IPS-18a (cell line): ENCODE measurements at regions not wholly inside any gene's neighbourhood (a gene's known extent, or its start where the extent isn't known, plus 50 kb on each side); places are given as distances from the start of the nearest gene placed in this dataset.
"Not testable (repeated sequence)": the region's sequence is repeated elsewhere in the genome, so short reads cannot be mapped to it uniquely, and the experiment has no call there.

Experiments
- H3K27ac ChIP-seq: one replicate; pipeline ENCODE4 v1.5.1; 2013; ENCODE audit warnings: low read length
- H3K27me3 ChIP-seq: one replicate; pipeline ENCODE4 v1.6.1; 2013; ENCODE audit warnings: mild to moderate bottlenecking, low read length; ENCODE audit not compliant: control insufficient read depth, insufficient read depth
- H3K36me3 ChIP-seq: one replicate; pipeline ENCODE4 v1.6.1; 2013; ENCODE audit warnings: low read depth, low read length; ENCODE audit not compliant: control insufficient read depth
- H3K4me1 ChIP-seq: one replicate; pipeline ENCODE4 v1.6.1; 2013; ENCODE audit warnings: low read depth, low read length; ENCODE audit not compliant: control insufficient read depth
- H3K4me3 ChIP-seq: one replicate; pipeline ENCODE4 v1.5.1; 2013; ENCODE audit warnings: low read length
- H3K9ac ChIP-seq: one replicate; pipeline ENCODE4 v1.6.1; 2013; ENCODE audit warnings: mild to moderate bottlenecking, low read length, moderate library complexity
- H3K9me3 ChIP-seq: one replicate; pipeline ENCODE4 v1.6.1; 2013; ENCODE audit warnings: low read depth, low read length; ENCODE audit not compliant: control insufficient read depth

DNA sequence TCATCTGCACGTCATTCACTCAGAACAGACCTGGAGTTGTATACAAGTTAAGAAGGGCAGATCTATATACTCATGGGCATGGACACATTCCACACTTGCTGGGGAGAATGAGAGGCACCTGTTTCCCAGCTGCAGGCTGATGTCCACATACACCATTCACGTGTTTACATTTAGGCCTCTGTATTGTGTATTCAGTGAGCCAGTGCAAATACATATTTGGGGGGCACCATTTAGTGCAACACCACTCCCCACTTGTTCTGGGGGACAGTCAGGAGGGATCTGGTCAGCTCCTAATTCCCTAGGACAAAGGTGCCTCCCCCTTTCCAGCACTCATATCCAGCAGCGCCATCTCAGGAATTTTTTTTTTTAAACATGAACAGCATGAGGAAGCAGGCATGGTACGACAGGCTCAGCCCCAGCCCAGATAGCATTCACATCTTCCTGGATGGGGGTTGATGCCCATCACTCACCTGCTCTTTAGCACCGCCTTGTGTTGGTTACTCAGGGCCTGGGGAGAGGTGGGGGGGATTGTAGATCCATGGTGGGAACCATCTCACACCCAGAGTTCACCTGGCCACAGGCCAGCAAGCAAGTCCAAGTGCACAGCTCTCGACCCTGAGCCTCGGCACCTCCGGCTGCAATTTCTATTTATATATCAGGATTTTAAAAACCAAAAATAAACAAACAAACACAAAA lies 56.9 kb upstream of the ZNF254 start:
- H3K9ac ChIP-seq, result no peak overlapping the region
- H3K4me1 ChIP-seq, result no peaks in the 10 kb centered on the region
- no peaks in the 10 kb centered on the region for H3K36me3 ChIP-seq
- no peaks in the 10 kb centered on the region for H3K27me3 ChIP-seq
- H3K4me3 ChIP-seq, result no peak overlapping the region
- H3K27ac ChIP-seq, result no peak overlapping the region
- peaks cover 11% of the 10 kb centered on the region for H3K9me3 ChIP-seq

DNA sequence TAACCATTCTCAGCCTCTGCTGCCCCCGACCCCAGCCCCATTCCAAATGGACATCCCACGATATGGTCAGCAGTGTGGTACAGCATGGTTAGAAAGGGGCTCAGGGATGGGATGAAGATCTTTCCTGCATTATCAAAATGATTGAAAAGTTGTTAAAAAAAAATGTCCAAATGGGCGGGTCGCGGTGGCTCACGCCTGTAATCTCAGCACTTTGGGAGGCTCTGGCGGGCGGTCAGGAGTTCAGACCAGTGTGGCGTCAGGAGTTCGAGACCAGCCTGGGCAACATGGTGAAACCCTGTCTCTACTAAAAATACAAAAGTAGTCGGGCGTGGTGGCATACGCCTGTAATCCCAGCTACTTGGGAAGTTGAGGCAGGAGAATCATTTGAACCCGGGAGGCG lies 54.3 kb upstream of the ZNF254 start:
- H3K9ac ChIP-seq, result no peak overlapping the region
- no peaks in the 10 kb centered on the region for H3K27me3 ChIP-seq
- peak overlapping the region; percentile 86 for H3K4me3 ChIP-seq
- peaks cover under 1% of the 10 kb centered on the region for H3K9me3 ChIP-seq
- H3K27ac ChIP-seq, result no peak overlapping the region
- H3K4me1 ChIP-seq, result no peaks in the 10 kb centered on the region
- H3K36me3 ChIP-seq, result peaks cover 11% of the 10 kb centered on the region

DNA sequence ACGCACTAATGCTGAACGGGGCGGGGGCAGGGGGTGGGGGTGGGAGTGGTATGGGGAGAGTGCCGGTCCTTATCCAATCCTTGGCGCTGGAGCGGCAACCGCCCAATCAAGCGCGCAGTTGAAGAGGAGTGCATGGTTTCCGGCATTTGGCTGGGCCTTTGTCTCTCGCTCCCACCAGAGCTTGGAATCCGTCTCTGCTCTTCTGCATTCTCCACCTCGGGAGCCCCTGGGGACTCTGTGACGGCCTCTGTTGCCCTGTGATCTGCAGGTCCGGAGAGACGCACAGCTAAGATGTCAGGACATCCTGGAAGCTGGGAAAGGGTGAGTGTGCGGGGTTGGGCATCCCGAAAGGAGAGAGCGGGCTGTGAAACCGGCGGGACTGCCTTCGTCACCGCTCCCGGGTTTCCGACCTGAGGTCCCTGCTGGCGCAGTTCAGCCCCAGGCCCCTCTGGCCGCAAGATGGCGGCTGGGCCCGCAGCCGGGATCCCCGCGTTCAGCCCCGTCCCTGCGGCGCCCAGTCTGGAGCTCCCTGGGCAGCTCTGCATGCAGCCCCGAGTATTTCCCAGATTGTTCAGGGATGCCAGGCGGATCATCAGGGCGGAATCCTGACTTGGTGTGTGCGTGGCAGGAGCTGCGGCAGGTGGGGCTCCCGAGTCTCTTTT lies 53.6 kb upstream of the ZNF254 start:
- Histone ChIP-seq H3K4me1 (no peaks in the 10 kb centered on the region), H3K36me3 (peaks cover 18% of the 10 kb centered on the region), H3K27ac (peak overlapping the region; percentile 95), H3K9me3 (no peaks in the 10 kb centered on the region), H3K27me3 (no peaks in the 10 kb centered on the region), H3K4me3 (peak overlapping the region; percentile 86), H3K9ac (peak overlapping the region; percentile 94)

DNA sequence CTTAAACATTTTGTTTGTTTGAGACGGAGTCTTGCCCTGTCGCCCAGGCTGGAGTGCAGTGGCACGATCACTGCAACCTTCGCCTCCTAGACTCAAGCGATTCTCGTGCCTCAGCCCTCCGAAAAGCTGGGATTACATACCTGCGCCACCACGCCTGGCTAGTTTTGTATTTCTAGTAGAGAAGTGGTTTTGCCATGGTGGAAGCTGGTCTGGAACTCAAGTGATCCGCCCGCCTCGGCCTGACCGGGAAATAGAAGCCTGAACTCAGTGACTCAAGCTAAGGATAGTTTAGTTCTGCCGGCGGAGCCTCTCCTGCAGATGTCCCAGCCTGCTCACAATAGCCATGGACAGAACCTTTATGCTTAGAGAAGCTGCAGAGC lies 53.0 kb upstream of the ZNF254 start:
- Histone ChIP-seq H3K4me3 (peak overlapping the region; percentile 86), H3K27ac (peak overlapping the region; percentile 95), H3K9ac (peak overlapping the region; percentile 94), H3K9me3 (no peaks in the 10 kb centered on the region), H3K27me3 (no peaks in the 10 kb centered on the region), H3K36me3 (peaks cover 22% of the 10 kb centered on the region), H3K4me1 (no peaks in the 10 kb centered on the region)

DNA sequence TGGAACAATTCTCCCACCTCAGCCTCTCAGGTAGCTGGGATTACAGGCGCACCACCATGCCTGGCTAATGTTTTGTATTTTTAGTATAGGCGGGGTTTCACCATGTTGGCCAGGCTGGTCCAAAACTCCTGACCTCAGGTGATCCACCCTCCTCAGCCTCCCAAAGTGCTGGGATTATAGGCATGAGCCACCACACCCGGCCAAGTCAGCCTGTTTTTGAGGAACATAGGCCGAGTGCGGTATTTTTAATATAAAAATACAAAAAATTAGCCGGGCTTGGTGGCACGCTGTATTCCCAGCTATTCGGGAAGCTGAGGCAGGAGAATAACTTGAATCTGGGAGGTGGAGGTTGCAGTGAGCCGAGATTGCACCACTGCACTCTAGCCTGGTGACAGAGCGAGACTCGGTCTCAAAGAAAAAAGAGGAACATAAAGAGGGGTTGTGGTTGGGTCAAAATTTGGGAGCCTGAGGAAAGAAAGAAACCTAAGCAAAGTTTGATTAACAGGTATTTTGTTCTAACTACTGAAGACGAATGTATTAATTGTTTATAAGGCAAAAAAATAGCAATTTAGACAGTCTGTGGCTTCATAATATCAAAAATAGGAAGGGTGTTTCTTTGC lies 51.6 kb upstream of the ZNF254 start:
- peak overlapping the region; percentile 86 for H3K4me3 ChIP-seq
- H3K36me3 ChIP-seq, result peaks cover 36% of the 10 kb centered on the region
- H3K4me1 ChIP-seq, H3K9me3 ChIP-seq, H3K27ac ChIP-seq, H3K27me3 ChIP-seq: not testable (repeated sequence)
- H3K9ac ChIP-seq, result peak overlapping the region; percentile 94
